AG09319 (cell line): ENCODE measurements at regions not wholly inside any gene's neighbourhood (a gene's known extent, or its start where the extent isn't known, plus 50 kb on each side); places are given as distances from the start of the nearest gene placed in this dataset.
"Not testable (repeated sequence)": the region's sequence is repeated elsewhere in the genome, so short reads cannot be mapped to it uniquely, and the experiment has no call there.

Experiments used
- DNase-seq: peaks from one replicate; pipeline ENCODE4 v3.0.0-alpha.2; 2010; ENCODE audit warnings: low read depth; ENCODE audit errors: extremely low read depth
- TF ChIP-seq, protein P1 (sequence below): IDR thresholded peaks from 2 replicates; pipeline ENCODE4 v1.5.1; 2011; ENCODE audit warnings: low read depth, mild to moderate bottlenecking, inconsistent platforms, low read length, moderate library complexity

- TF ChIP-seq, protein P1, sequence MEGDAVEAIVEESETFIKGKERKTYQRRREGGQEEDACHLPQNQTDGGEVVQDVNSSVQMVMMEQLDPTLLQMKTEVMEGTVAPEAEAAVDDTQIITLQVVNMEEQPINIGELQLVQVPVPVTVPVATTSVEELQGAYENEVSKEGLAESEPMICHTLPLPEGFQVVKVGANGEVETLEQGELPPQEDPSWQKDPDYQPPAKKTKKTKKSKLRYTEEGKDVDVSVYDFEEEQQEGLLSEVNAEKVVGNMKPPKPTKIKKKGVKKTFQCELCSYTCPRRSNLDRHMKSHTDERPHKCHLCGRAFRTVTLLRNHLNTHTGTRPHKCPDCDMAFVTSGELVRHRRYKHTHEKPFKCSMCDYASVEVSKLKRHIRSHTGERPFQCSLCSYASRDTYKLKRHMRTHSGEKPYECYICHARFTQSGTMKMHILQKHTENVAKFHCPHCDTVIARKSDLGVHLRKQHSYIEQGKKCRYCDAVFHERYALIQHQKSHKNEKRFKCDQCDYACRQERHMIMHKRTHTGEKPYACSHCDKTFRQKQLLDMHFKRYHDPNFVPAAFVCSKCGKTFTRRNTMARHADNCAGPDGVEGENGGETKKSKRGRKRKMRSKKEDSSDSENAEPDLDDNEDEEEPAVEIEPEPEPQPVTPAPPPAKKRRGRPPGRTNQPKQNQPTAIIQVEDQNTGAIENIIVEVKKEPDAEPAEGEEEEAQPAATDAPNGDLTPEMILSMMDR, result no peak
- DNase-seq, result no peak
Observed at GRCh38 chr2:200194746-200195145, 111.7 kb upstream of the SPATS2L start.

DNA sequence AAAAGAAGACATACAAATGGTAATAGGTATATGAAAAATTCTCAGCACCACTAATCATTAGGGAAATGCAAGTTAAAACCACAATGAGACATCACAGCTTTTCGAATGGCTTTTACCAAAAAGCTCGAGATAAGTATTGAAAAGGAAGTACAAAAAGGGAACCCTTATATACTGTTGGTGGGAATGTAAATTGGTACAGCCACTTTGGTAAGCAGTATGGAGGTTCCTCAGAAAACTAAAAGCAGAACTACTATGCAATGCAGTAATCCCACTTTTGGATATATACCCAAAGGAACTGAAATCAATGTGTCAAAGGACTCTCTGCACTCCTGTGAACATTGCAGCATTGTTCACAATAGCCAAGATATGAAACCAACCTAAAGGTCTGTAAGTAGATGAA is 107.5 kb upstream of the SPATS2L start:
- TF ChIP-seq, protein P1, result no peak
- DNase-seq, result no peak

DNA sequence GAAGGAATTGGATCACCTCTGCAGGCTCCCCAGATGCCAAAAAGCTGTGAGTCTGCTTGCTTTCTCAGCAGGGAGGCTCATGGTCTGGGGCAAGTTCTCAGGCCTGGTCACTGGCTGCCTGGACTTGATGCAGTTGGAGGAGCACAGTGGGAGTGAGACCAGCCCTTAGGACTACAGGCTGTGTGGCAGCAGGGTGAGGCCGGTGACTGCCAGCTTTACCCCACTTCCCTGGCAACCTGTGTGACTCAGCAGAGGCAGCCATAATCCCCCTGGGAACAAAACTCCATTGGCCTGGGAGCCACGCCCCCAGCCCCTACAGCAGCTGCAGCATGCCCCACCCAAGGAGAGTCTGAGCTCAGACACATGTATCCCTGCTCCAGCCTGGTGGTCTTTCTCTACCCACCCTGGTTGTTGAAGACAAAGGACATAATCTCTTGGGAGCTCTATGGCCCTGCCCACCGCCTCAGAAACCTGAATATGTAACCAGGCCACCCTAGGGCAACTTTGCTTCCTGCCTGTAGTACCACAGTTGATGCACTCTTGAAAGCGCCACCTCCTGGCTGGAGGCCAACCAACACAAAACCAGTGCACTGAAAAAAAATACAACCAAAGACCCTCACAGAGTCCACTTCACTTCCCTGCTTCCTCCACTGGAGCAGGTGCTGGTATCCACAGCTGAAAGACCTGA is 106.8 kb upstream of the SPATS2L start:
- DNase-seq, result no peak
- TF ChIP-seq, protein P1, result no peak

DNA sequence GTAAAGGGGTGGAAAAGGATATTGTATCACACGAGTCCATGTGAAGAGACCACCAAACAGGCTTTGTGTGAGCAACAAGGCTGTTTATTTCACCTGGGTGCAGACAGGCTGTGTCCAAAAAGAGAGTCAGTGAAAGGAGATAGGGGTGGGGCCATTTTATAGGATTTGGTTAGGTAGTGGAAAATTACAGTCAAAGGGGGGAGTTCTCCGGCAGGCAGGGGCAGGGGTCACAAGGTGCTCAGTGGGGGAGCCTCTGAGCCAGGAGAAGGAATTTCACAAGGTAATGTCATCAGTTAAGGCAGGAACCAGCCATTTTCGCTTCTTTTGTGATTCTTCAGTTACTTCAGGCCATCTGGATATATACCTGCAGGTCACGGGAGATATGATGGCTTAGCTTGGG is 104.7 kb upstream of the SPATS2L start:
- not testable (repeated sequence) for DNase-seq

DNA sequence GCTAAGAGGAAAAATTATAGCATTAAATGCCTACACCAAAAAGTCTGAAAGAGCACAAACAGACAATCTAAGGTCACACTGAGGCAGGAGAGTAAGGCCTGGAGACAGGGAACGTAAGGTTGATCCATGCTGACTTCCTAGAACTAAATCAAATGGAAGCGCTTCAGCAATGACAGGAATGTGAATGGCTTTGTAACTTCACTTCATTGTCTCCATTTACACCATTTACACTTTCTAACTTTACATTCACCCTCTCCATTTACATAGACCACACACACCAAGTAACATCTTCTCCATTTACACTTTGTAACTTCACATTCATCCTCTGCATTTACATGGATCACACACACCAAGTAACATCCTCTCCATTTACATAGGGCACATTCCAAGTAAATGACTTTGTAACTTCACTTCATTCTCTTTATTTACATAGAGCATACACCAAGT is 103.1 kb upstream of the SPATS2L start:
- no peak for DNase-seq
- TF ChIP-seq, protein P1, result no peak

DNA sequence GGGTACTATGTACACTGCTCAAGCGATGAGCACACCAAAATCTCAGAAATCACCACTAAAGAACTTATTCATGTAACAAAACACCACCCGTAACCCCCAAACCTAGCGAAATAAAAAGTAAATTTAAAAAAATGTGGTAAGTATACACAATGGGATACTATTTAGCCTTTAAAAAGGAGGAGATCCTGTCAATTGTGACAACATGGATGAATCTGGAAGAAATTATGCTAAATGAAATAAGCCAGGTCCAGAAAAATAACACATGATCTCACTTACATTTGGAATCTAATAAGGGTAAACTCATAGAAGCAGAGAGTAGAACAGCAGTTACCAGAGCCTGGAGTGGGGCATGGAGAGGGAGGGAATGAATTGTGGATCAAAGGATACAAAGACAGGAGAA is 98.5 kb upstream of the SPATS2L start:
- TF ChIP-seq, protein P1, result no peak
- DNase-seq, result no peak

DNA sequence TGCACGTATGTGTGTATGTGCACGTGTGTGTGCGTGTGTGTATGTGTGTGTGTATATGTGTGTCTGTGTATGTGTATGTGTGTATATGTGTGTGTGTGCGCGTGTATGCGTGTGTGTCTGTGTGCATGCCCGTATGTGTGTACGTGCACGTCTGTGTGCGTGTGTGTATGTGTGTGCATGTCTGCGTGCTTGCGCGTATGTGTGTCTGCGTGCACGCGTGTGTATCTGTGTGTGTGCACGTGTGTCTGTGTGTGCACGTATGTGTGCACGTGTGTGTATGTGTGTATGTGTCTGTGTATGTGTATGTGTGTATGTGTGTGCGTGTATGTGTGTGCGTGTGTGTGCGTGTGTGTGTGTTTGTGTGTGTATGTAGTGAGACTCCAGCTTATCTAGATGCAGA is 97.5 kb upstream of the SPATS2L start:
- TF ChIP-seq, protein P1, result no peak
- no peak for DNase-seq

DNA sequence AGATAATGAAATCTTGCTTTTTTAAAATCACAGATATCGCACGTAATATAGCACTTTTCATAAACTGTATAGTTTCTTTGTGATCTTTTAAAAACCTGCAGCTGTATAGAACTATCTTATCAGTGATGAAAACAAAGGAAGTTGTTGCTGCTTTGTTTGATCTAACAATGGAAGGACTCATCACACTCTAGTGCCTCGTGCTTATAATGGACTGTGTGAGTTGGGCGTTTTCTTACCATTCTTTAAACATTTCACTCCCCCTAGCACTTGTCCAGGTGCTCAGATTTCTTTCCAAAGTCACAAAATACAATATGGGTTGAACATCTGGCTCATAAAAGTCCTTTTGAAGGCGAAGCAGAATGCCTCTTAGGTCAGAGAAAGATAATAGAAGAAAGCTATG is 94.8 kb upstream of the SPATS2L start:
- no peak for DNase-seq
- TF ChIP-seq, protein P1, result no peak
